HG02610 (cell line): ENCODE measurements at regions not wholly inside any gene's neighbourhood (a gene's known extent, or its start where the extent isn't known, plus 50 kb on each side); places are given as distances from the start of the nearest gene placed in this dataset.
A peak's percentile ranks its signal among the peaks of the same experiment; 100 is the strongest.

Experiments used
- ATAC-seq: cut with Tn5 transposase; IDR thresholded peaks from one replicate; pipeline ENCODE4 v1.9.1; 2021; ENCODE audit warnings: mild to moderate bottlenecking, moderate library complexity; ENCODE audit not compliant: unreplicated experiment

DNA sequence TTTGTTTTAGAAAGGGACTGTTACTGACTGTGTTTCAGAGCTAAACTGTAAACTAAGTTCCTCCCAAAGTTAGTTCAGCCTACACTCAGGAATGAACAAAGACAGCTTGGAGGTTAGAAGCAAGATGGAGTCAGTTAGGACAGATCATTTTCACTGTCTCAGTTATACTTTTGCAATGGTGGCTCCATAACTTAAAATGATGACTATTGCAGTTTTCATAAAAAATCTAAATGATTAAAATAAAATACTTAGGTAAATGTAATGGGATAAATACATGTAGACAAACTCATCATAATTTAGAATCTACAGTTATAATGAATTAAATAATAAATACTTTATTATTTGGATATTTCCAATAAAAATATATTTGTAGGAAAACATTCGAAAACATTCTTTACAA lies 590.6 kb downstream of the EPHA7 start:
- no peak for ATAC-seq

DNA sequence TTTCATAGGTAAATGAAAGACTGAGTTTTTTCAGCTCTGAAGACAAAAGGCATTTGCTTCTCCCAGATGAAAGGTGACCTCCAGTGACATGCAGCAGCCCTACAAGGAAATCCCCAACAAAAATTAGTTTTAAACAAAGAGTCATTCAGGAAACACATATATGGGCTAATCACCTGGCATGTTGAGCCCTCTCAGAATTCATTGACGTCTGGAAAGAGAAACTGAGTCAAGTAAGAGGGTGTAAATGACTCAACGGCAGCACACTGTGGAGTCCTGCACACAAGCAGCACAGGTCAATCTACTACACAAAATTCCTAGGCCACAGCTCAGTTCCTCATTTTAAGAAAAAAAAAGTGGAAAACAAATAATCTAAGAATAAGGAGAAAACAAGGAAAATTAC lies 592.3 kb downstream of the EPHA7 start:
- ATAC-seq = no peak

DNA sequence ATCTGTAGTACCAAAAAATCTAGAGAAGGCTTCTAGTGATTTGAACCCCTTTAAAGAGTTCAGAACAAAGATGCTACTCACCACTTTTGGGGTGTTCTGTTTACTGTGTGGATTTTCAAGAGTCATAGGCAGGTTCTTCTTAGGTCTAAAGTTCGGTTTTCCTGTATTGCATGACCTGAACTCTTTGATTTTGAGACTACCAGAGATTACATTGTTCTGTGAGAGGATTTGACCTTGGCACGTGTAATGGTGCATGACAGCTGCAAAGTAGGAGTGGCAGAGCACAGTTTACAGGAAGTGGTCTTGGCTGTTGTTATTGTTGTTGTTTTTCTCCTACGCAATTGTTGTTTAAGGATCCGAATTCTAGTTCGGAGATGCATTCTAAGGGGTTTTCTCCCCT lies 592.7 kb downstream of the EPHA7 start:
- no peak for ATAC-seq

DNA sequence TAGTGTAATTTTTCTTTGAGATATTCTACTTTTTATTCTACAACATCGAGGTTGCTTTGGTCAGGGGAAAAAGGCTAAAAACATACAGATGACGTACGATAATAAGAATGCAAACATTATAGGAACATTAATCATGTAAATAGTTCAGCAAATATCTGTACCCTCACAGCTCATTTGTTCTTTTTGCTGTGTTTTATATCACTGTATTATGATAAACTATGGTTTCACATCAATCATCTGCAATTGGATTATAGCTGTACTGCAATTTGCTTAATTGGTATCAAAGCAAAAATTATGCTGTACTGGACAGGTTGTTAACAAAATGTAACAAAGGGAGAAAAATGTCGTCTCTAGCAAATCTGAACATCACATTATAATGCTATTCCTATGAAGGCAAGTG lies 597.1 kb downstream of the EPHA7 start:
- no peak for ATAC-seq

DNA sequence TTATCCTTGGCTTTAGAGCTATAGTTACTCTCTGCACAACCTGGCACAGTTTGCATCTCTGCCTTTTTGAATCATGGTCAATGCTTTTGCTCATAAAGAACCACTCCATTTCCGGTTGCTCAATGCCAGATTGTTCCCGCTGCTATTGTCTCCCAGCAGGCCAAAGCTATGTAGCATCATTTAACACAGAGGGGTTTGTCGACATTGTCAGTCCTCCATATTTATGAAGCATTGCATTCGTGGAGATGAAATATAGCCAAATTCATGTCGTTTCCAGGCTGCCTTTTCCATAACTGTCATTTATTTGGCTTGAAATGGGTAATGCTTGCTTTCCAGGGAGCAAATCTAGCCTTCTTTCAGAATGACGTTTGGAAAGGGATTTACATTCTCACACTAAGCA lies 598.8 kb downstream of the EPHA7 start:
- no peak for ATAC-seq

DNA sequence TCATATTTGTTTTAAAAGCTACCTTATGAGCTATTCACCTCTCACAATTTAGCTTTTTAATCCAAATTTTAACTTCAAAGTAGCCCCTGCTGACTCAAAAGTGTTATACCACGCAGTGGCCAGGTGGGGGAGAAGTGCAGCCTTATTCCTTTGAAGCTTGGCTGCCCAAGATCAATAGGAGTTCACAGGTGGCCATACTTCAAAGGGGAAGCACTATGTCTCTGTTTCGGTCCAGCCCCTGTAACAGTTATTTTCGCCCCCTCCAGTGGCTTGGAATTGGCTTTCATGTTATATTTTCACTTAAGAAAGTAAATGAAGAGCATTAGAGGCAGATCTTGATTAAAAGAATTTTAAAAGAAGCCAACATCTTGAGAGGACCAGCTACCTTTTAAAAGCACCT lies 608.4 kb downstream of the EPHA7 start:
- ATAC-seq = peak; percentile 100

DNA sequence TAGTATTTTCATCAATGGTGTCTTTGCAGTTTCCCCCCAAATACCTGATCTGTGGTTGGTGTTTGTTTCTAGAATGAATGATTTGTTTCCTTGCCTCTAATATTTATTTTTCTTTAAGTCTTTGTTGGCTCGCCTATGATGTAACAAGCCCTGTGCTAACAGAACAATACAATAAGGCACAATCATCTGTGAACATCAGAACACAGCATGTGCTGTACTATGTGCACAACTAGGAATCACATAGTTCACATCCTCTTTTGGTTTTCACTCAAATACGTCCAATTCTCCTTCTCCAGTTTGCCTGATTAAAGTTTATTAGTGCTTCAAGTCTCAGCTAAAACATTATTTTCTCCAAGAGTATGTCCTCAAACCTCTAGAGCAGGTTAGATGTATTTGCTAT lies 613.1 kb downstream of the EPHA7 start:
- no peak for ATAC-seq

DNA sequence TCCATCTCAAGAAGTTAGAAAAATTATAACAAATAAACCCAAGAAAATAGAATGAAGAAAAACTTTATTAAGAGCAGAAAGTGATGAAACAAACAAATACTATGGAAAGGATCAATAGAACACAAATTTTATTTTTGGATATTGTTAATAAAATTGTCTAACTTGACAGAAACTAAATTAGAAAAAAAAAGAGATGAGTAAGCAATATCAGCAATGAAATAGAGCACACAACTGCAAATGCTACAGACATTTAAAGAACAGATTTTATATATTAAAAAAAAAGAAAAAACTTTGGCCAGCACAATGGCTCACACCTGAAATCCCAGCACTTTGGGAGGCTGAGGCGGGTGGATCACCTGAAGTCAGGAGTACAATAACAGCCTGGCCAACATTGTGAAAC lies 628.0 kb downstream of the EPHA7 start:
- ATAC-seq = no peak

DNA sequence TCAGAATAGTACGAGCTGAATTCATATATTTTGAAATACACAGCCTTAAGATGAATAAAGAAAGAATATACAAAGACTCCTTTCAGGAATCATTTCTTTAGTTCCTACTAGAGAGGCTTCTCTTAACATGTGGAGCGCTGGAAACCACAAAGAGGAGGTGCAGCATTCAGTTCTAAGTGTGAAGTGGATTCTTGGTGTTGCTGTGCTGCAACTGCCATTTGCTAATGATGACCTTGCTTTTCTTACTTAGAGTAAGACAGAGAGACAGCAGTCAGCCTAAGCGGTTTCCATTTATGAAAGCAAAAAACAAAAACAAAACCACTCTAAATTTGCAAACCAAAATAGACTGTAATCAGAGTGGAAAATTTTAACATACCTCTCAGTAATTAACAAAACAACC lies 629.0 kb downstream of the EPHA7 start:
- ATAC-seq = no peak

DNA sequence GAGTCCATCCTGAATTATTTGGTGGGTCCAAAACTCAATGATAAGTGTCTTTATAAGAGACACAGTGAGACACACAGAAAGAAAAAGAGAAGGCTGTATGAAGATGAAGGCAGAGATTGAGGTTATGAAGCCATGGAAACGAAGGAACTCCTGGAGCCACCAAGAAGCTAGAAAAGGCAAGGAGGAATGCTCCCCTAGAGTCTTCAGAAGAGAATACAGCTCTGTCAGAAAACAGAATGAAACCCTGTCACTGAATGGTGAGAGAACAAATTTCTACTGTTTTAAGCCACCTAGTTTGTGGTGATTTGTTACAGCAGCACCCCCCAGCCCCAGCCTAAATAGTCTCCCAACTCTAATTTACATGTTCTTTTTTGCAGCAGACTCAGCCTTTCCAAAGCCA lies 635.1 kb downstream of the EPHA7 start:
- ATAC-seq = no peak

DNA sequence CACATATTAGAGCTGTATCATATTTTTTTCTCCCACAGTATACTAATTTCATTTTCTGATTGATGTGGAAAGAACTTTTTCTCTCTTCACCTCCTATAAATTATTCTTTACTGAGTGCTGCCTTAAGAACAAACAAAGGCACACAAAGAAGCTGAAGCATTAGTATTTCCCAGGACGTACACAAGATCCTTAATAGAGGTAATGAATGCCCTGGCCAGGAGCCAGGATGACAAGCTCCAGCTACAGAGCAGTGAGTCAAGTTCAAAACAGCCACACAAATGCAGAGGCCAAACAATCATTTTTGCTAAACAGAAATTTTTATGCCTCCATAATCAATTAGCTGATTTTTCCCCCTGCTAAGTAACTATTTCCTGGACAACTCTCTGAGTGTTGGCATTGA lies 639.6 kb downstream of the EPHA7 start:
- ATAC-seq = no peak

DNA sequence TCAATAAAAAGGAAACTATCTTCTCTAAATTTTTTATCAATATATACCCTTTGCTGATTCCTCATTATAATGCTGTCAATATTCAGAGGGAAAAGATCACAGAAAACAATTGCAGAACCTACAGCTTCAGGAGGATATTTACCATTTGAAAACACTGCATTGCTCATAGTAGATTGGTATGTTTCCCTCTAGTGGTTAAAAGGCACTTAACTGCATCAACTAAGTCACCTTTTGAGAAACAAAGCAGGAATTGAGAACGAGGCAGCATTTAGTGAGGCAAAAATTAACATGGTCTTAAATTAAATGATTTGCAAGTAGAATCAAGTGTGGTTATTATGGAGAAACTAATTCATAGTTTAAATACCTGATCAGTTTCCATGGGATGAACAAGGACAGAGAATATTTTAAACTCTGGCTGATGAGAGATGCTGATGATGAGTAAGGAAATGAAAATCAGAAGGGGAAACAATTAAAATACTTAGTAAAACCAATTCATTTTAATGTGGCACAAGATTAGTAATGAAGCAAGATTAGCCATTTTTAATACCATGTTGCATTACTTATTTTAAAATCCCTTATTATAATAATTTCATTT lies 642.1 kb downstream of the EPHA7 start:
- ATAC-seq = peak; percentile 70

DNA sequence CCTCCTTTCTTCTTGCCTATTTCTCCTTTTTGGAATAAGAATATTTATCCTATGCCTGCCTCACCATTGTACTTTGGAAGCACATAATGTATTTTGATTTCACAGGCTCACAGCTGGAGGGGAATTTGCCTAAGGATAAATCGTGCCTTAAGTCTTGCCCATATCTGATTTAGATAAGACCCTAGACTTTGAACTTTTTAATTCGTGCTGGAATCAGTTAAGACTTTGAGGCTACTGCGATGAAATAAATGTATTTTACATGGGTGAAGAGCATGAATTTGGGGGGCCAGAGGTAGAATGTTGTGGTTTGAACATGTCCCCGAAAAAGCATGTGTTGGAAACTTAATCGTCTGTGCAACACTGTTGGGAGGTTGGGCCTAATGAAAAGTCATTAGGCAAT lies 648.8 kb downstream of the EPHA7 start:
- ATAC-seq = no peak

DNA sequence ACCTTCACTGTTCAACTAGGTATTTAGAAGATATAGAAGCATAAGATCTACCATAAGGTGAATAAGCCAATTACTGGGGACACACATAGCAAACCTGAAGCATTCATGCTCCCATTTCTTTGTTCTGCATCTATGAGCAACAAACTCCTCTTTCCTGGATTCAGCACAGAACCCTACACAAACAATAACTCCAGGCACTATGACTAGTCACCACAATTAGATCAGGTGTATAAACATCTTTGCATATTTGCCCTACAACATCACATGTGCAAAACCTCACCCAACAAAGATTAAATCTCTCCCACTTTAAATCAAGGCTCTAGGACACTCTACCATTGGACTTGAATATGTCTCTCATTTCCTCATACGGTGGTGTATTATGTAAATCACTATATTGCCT lies 652.3 kb downstream of the EPHA7 start:
- ATAC-seq = no peak

DNA sequence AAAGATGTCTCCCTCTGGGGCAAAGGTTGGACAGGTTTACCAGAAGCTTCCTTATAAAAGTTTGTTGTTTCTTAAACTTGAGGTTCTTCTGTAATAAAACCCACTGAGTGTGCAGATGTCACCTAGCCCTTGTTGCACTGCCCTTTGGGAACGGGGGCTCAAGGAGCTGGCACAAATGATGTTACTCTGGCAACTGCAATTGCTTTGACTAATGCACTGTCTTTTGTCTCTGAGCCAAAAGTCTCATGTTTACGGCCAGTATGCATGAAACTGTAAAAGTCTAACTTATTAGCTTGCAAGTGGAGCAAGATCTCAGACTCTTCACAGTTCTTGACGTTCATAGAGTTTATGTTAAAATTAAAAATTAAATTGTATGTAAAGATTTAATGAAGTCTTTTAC lies 655.7 kb downstream of the EPHA7 start:
- no peak for ATAC-seq

DNA sequence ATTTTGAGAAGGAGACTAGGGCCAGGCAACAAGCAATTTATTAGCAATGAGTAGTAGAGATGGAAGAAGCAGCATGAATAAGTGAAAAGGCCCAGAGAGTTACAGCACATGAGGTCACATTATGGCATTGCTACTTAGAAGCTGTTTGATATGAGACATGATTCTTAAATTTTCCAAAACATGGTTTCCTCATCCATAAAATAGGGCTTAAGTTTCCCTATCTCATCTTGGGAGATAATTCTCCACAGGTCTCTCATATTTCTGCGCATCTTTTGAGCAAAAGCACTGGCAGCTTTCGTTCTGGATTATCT lies 656.1 kb downstream of the EPHA7 start:
- ATAC-seq = no peak

DNA sequence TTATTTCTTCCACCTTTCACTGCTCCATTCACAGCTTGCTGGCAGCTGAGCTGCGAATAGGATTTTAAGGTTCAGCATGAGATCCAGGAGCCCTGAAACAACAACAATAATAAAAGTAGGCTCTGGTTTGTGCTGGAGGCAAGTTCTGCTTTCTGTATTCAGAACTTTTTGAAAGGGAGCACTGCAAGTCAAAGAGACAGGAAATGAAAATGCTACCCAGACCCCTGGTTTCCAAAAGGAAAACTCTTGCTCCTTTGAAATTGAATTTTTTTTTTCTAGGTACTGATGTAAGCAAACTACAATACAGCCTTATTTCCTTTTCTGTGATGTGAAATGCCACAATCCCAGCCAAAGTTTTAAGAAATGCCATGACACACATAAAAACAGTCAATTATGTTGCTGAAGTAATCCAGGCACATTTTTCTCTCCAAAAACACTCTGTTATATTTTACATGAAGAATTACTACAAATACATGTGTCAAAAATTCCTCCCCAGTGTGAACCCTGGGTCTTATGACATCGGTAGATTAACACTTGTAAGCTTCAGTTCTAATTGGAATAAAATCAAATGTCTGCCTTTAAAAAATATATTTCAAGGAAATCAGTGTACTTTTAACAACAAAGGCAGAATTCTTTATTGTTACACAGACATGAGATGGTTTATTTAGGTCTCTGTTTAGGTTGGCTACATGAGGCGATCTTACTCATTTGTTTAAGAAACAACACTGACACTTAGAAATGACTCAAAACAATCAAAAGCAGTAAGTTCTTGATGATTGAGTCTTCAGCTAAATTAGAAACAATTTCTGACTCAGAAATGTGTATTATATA lies 656.7 kb downstream of the EPHA7 start:
- no peak for ATAC-seq

DNA sequence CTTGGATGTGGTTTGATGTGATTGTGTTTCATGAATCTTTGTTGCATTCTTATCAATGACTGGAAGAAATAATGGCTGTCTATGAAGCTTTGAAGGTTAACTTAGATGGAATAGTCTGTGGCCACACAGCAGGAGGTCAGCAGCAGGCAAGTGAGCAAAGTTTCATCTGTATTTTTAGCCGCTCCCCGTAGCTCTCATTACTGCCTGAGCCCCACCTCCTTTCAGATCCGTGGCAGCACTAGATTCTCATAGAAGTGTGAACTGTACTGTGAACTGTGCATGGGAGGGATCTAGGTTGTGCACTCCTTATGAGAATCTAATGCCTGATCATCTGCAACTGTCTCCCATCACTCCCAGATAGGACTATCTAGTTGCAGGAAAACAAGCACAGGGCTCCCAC lies 660.2 kb downstream of the EPHA7 start:
- ATAC-seq = no peak

DNA sequence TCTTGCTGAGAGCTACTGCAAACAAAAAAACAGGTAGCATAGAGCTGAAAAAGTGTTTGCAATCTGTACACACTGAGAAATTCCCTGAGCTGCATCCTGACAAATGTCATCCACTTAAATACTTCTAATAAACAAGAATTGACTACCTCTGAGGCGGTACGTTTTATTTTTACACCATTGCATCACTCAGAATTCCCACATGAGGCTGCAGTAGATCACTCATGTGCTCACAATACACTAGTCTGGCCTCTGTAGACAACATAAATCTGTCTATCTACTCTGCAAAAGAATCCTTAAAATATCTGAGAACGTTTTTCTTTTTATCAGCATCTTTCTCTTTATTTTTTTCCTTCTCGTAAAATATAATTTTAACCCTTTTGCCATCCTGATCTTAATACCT lies 661.4 kb downstream of the EPHA7 start:
- no peak for ATAC-seq

DNA sequence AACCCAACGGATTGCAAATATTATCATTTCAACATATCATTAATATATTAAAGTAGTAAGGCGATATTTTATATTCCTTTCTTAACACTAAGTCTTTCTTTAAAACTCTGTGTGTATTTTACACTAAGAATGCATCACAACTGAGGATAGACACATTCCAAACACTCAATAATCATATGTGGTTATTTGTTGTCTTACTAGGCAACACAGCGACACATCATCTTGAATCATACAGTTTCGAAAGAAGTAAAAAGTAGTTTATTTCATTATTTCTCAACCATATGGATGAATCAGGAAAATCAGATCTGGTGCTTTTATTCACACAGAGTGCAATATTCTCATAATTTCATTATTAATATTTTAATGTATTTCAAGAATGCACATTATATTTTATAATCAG lies 662.4 kb downstream of the EPHA7 start:
- no peak for ATAC-seq

DNA sequence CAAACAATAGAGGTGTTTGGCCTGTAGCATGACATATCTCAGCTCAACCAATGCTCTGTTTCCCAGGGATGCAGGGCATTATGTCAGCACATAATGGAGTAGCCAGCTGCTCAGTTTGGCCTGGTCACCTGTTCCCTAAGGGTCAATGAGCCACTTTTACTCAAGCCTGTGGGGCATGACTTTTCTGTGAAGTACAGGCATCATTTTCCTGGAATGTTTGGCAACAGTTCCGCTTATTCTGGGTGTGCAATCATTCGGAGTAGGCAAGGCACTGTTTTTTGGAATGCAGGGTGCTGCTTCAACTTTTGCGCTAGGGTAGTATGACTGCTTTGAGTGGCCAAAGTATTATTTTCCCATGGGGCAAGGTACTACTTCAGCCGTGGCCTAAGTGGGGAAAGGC lies 665.4 kb downstream of the EPHA7 start:
- ATAC-seq = no peak

DNA sequence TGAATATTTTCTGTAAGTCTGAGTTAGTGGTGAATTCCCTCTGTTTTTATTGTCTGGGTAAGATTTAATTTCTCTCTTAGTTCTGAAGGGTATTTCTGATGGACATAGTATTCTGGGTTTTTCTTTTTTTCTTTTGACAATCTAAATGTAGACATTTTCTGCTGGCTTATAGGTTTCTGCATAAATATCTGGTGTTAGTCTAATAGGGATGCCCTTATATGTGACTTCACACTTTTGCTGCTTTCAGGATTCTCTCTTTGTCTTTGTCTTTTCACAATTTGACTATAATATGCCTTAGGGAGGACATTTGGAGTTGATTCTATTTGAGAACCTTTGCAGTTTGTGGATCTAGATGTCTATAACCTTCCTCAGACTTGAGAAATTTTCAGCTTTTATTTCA lies 667.2 kb downstream of the EPHA7 start:
- ATAC-seq = no peak

DNA sequence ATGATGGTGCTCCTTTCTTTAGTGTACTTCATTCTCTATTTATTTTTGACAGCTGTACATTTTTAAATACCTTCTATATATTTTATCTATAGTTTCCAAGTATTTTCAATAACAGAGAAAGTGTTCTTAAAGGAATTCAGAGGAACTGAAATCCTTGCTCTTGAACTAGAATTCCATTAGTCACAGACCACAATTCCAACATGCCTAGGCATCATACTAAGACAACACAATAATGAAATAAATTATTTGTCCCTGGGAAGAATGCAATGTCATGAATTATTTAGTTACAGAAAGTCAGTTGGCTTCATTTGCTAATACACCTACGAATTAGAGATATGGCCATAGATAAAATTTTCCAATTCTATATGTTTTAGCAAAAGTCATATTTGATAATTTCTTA lies 671.2 kb downstream of the EPHA7 start:
- ATAC-seq = no peak
